Fibroblast of skin of scalp (primary cell): ENCODE measurements at regions not wholly inside any gene's neighbourhood (a gene's known extent, or its start where the extent isn't known, plus 50 kb on each side); places are given as distances from the start of the nearest gene placed in this dataset.
"Not testable (repeated sequence)": the region's sequence is repeated elsewhere in the genome, so short reads cannot be mapped to it uniquely, and the experiment has no call there.

Experiments used
- DNase-seq: peaks from one replicate; pipeline ENCODE4 v3.0.0-alpha.2; 2013

GRCh38 chr12:46487567-46488131 lies 115.1 kb upstream of the SLC38A2 start:
- peak; percentile 29 for DNase-seq

- DNase-seq = no peak
These were observed 114.0 kb upstream of the SLC38A2 start for GRCh38 chr12:46486588-46486987.

DNA sequence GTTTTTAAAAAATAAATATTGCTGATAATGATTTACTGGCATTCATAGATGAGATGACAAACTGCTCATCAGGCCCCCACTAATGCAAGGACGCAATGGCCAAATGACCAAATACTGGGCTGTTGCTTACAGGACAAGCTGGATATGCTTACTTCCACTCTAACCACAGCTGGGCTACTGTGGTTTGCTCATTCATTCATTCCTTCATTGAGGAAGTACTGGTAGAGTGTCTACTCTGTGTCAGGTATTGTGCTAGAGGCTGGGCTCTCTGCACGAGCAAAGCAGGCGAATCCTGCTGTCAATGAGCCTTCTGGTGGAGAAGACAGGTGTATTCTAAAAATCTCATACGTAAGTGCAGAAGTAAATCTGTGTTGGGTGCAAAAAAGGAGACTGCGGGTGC lies 113.3 kb upstream of the SLC38A2 start:
- DNase-seq = no peak

GRCh38 chr12:46484396-46485061 lies 112.0 kb upstream of the SLC38A2 start:
- no peak for DNase-seq

- no peak for DNase-seq
These were observed 111.2 kb upstream of the SLC38A2 start for GRCh38 chr12:46483572-46484395.

DNA sequence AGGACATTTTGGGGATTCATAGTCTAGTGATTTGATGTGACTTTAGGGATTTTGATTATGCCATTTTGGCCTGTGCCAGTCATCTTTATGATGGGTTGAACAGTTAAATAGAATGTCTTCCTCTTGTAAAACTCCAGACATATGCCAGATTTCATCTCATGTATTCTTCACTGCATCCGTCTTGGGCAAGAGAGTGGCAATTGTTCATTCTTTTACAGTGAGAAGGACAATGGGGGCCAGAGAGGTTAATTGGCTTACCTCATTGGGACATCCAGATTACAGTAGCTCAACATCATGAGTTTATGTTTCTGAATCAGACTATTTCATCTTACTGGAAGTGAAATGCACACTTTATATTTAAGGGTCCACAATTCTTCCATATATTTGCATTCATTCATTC lies 108.2 kb upstream of the SLC38A2 start:
- no peak for DNase-seq

DNA sequence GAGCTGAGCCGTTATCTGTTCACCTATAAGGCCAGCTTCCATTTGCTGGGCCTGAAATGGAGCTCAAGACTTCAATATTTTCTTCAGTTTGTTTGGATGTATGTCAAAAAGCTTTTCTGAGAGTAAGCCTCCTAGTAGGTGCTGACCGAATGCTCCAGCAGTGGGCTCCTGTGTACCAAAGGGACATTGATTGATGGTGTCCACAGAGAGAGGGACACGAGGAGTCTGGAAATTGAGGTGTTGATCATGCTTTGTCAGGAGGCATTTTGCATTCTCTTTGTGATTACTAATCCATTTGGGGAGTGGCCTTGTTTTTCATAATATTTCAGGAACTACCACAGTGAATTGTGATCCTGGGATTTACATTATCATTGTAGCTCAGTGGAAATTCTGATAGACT lies 107.7 kb upstream of the SLC38A2 start:
- DNase-seq = no peak

- DNase-seq = no peak
These were observed 105.5 kb upstream of the SLC38A2 start for GRCh38 chr12:46478123-46478522.

DNA sequence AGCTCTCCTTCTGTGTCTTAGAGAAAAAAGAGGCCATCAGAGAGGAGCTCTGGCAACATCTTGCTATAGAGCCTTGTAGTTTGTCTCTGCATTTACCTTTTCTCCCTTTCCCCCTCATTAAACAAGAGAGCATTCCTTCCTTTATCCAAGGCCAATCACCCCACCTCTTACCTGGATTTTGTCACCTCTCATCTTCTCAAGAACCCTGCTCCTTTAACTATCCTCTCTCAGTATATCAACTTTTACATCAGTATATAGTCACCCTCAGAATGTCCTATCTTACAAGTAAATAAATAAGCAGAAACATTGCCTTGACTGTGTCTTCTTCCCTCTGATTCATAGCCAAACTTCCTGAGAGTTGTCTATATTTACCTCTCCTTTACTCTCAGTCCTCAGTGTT lies 105.0 kb upstream of the SLC38A2 start:
- no peak for DNase-seq

DNA sequence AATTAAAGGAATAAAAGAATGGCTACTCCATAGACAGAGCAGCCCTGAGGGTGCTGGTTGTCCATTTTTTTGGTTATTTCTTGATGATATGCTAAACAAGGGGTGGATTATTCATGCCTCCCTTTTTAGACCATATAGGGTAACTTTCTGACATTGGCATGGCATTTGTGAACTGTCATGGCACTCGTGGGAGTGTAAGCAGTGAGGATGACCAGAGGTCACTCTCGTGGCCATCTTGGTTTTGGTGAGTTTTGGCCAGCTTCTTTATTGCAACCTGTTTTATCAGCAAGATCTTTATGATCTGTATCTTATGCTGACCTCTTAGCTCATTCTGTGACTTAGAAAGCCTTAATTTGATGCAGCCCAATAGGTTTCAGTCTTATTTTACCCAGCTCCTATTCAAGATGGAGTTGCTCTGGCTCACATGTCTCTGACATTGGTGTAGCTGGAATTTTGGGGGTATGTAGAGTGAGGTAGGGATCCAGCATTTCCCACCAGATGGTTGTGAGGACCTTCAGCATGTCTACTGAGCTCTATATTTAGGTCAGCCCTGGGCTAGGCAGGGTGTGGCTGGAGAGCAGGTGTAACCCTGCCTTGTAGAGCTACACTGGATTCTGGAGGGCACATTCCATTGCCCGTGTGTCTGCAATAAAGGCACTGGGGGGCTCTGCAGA lies 103.5 kb upstream of the SLC38A2 start:
- DNase-seq = no peak

DNA sequence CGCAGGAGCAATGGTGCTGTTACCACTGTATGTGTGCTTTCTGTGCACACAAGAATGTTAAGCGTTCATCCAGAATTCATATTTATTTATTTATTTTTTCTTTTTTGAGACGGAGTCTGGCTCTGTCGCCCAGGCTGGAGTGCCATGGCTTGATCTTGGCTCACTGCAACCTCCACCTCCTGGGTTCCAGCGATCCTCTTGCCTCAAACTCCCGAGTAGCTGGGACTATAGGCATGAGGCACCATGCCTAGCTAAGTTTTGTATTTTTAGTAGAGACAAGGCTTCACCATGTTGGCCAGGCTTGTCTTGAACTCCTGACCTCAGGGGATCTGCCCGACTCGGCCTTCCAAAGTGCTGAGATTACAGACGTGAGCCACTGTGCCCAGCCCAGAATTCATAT lies 101.8 kb upstream of the SLC38A2 start:
- DNase-seq = not testable (repeated sequence)

DNA sequence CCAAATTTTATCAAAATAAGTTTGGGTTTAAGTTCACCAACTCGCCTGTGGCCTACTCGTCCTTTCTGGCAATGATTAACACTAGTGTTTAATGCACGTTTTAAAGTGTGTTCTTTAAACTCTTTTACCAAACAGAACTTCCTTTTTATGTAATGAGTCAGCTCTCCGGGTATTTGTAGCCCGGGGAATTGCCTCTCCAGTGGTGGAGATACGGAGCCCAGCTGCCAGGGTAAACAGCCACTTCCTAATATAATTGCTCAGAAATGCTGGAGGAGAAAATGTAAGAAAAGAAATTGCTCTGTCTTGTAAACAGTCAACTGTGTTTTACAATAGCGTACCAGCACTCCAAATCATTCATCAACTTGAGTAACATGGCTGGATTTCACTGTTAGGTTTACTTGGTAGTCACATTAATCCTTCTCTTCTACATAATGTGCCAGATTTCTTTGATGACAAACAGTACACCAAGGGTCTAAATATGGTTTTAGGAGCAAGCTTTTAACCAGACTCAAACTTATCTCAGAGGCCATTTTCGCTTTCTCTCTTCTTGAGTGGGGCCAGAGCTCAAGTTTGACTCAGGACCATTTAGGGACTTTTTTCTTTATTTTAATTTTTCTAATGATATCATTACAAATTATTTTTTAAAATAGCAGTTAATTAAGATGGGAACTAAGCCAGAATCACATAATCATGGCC lies 101.2 kb upstream of the SLC38A2 start:
- DNase-seq = peak; percentile 94

- DNase-seq = peak; percentile 79
These were observed 100.5 kb upstream of the SLC38A2 start for GRCh38 chr12:46472893-46473633.

- no peak for DNase-seq
These were observed 99.7 kb upstream of the SLC38A2 start for GRCh38 chr12:46472144-46472705.

GRCh38 chr12:46471404-46471803 lies 98.8 kb upstream of the SLC38A2 start:
- DNase-seq = no peak

GRCh38 chr12:46470975-46471374 lies 98.4 kb upstream of the SLC38A2 start:
- DNase-seq = no peak

DNA sequence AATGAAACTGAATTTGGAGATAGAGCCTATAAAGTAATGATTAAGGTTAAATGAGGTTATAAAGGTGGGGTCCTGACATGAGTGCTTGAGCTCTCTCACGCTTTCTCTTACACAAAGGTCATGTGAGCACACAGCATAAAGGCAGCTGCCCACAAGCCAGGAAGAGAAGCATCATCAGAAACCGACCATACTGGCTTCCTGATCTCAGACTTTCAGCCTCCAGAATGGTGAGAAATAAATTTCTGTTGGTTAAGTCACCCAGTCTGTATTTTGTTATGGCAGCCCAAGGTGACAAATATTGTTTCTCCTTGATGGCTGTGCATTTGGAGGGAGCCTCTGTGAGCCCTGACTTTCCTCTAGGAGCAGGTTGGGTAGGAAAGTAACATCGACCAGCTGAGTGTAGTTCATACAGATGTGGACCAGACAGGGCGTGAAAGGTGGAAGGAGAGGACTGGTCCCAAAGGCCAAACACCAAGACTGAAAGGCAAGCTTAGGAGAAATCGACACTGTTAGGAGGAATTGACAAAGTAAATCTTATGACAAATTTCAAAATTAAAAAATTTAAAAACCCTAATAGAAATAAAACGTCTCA lies 97.6 kb upstream of the SLC38A2 start:
- no peak for DNase-seq

GRCh38 chr12:46468813-46469212 lies 96.2 kb upstream of the SLC38A2 start:
- no peak for DNase-seq

GRCh38 chr12:46468160-46468559 lies 95.6 kb upstream of the SLC38A2 start:
- DNase-seq = no peak

DNA sequence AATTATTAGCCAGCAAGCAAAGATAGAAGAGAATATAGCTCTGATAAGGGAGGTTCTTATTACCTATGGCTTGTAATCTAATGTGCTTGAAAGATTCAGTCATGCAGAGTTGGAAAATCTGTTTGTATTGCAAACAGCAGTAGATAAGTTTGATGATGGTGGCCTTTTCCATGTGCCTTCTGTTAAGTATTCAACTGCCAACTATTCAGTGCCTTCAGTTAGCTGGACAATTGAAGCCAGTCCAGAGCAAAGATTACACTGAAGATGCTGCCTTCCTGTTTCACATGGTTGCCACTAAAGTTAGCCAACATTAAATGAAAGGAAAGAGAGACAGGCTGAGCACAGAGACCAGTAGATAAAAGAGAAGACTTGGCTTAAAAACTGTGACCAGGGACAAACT lies 92.7 kb upstream of the SLC38A2 start:
- DNase-seq = no peak

- no peak for DNase-seq
These were observed 92.3 kb upstream of the SLC38A2 start for GRCh38 chr12:46464863-46465262.
